NT2/D1 (cell line): ENCODE measurements at regions not wholly inside any gene's neighbourhood (a gene's known extent, or its start where the extent isn't known, plus 50 kb on each side); places are given as distances from the start of the nearest gene placed in this dataset.
"Not testable (repeated sequence)": the region's sequence is repeated elsewhere in the genome, so short reads cannot be mapped to it uniquely, and the experiment has no call there.

Source experiments
- DNase-seq: peaks from one replicate; pipeline ENCODE4 v3.0.0-alpha.2; 2011; ENCODE audit warnings: low read depth, low spot score
- H3K27me3 ChIP-seq: 2 replicates; pipeline ENCODE4 v1.6.0; 2011; ENCODE audit warnings: mild to moderate bottlenecking; ENCODE audit not compliant: insufficient read length, insufficient read depth
- H3K36me3 ChIP-seq: 2 replicates; pipeline ENCODE4 v1.6.1; 2011; ENCODE audit warnings: mild to moderate bottlenecking, low read length, mixed read lengths; ENCODE audit not compliant: insufficient read depth, insufficient read length
- H3K4me1 ChIP-seq: 2 replicates; pipeline ENCODE4 v1.5.1; 2011; ENCODE audit not compliant: insufficient read depth, insufficient read length
- H3K4me3 ChIP-seq: 2 replicates; pipeline ENCODE4 v1.5.1; 2011; ENCODE audit warnings: low read depth; ENCODE audit not compliant: insufficient read length
- H3K9ac ChIP-seq: 2 replicates; pipeline ENCODE4 v1.6.0; 2011; ENCODE audit warnings: low read depth; ENCODE audit not compliant: insufficient read length
- H3K9me3 ChIP-seq: 2 replicates; pipeline ENCODE4 v1.5.1; 2011; ENCODE audit warnings: mild to moderate bottlenecking, low read length; ENCODE audit not compliant: insufficient read depth
- SUZ12 ChIP-seq: IDR thresholded peaks from 2 replicates; pipeline ENCODE4 v1.6.1; 2011; ENCODE audit not compliant: insufficient read length, insufficient read depth; ENCODE audit errors: extremely low read depth
- YY1 ChIP-seq: IDR thresholded peaks from 2 replicates; pipeline ENCODE4 v1.6.1; 2011; ENCODE audit not compliant: insufficient read length, insufficient read depth
- ZNF274 ChIP-seq: IDR thresholded peaks from 2 replicates; pipeline ENCODE4 v1.6.1; 2011; ENCODE audit warnings: mild to moderate bottlenecking, low read depth, low read length

DNA sequence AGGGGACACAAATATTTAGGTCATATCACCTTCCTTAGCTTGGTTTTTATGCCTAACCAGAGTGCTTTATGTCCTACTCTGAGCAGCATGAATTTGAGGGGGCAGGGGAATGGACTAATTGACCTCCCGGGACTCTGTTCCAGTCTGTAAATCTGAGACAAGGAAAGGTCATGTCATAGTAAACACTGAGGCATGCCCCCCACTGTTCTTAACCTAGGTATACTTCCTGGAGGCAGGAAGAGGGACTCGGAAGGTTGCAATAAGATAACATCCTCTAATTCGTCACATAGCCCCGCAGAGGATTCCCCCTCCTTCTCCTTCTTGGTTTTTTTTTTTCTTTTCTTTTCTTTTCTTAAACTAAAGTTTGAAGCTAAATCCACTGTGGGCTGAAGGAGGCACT, 540.3 kb upstream of the CADM1 start:
- TF ChIP-seq SUZ12 (no peak), ZNF274 (no peak), YY1 (no peak)
- no peak for DNase-seq
- H3K4me3 ChIP-seq, result no peak overlapping the region
- peaks cover 5% of the 10 kb centered on the region for H3K4me1 ChIP-seq
- H3K27me3 ChIP-seq, result no peaks in the 10 kb centered on the region
- no peaks in the 10 kb centered on the region for H3K36me3 ChIP-seq
- no peak overlapping the region for H3K9ac ChIP-seq
- H3K9me3 ChIP-seq, result no peaks in the 10 kb centered on the region

DNA sequence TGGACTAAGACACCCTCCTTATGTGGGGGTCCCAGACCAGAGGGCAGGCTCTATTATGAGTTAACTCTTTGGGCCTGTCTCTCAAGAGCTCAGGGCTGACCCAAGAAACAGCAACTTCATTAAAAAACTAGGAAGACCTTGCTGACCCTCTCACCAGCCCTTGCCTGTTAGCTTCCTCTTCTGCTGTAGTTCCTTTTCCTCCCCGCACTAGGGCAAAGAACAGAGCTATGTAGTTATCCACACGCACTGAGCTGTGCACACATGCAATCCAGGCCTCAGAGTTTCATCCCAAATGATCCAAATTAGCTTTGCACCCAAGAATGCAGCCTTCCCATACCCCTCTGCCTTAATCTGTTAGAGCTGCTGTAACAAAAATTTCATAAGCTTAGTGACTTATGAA, 539.6 kb upstream of the CADM1 start:
- H3K9me3 ChIP-seq, result no peaks in the 10 kb centered on the region
- no peak overlapping the region for H3K9ac ChIP-seq
- H3K4me1 ChIP-seq, result peaks cover 5% of the 10 kb centered on the region
- no peak for DNase-seq
- TF ChIP-seq ZNF274 (no peak), YY1 (no peak), SUZ12 (no peak)
- no peaks in the 10 kb centered on the region for H3K36me3 ChIP-seq
- H3K4me3 ChIP-seq, result no peak overlapping the region
- H3K27me3 ChIP-seq, result no peaks in the 10 kb centered on the region

DNA sequence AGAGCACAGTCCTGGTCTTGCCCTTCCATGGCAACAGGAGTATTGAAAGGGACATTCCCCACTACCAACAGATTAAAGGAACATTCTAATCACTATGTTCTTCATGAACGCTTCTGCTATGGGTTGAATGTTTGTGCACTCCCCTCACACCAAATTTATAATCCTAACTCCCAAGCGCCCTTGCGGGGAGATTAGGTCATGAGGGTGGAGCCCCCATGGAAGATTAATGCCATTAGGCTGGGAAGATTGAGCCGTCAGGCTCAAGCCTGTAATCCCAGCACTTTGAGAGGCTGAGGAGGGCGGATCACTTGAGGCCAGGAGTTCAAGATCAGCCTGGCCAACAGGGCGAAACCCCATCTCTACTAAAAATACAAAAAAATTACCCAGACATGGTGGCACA, 538.8 kb upstream of the CADM1 start:
- not testable (repeated sequence) for DNase-seq, H3K36me3 ChIP-seq, H3K27me3 ChIP-seq, H3K9ac ChIP-seq, H3K4me1 ChIP-seq, H3K4me3 ChIP-seq, H3K9me3 ChIP-seq

DNA sequence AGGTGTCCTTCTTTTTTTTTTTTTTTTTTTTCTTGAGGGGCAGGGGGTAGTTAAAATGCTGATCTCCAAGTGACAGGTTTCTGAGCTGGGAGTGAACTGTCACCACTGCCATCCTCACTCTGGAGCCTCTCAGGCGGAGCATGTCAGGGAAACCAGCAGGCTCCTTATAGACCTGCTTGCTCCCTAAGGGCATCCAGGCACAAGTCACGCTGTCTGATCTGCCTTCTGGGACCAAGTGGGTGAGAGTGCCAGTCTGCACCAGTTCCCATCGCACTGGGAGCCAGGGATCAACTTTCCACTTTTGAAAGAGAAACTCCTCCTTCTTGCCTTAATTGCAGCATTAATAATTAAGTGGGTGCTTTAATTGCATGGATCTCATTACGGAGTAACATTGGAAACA, 537.9 kb upstream of the CADM1 start:
- no peak overlapping the region for H3K9ac ChIP-seq
- no peak for TF ChIP-seq ZNF274
- TF ChIP-seq SUZ12, result no peak
- TF ChIP-seq YY1, result no peak

DNA sequence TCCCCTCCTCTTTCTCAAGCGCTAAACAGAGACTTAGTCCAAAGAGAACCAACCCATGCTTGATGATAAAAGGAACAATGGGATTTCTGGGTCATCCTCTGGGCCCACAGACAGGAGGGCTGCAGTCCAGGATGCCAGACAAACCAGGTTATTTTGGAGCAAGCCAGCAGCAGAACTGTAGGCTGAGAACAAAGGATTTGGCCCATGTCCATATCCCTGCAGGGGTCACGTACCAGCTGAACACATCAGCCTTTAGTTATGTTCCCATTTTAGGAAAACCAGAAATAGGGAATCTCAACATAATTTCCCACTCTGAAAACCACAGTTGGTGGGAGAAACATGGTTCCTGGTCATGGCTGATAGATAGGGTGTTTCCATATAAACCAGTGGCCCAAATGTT, 533.6 kb upstream of the CADM1 start:
- peaks cover 2% of the 10 kb centered on the region for H3K4me1 ChIP-seq
- H3K9me3 ChIP-seq, result no peaks in the 10 kb centered on the region
- H3K9ac ChIP-seq, result no peak overlapping the region
- no peaks in the 10 kb centered on the region for H3K36me3 ChIP-seq
- no peak for TF ChIP-seq SUZ12
- no peak for TF ChIP-seq YY1
- TF ChIP-seq ZNF274, result no peak
- DNase-seq, result no peak
- H3K4me3 ChIP-seq, result no peak overlapping the region
- H3K27me3 ChIP-seq, result no peaks in the 10 kb centered on the region

More for the DNA sequence above, 537.9 kb upstream of the CADM1 start:
- no peaks in the 10 kb centered on the region for H3K27me3 ChIP-seq
- no peaks in the 10 kb centered on the region for H3K36me3 ChIP-seq
- peaks cover 5% of the 10 kb centered on the region for H3K4me1 ChIP-seq
- no peak for DNase-seq
- H3K9me3 ChIP-seq, result no peaks in the 10 kb centered on the region
- no peak overlapping the region for H3K4me3 ChIP-seq

DNA sequence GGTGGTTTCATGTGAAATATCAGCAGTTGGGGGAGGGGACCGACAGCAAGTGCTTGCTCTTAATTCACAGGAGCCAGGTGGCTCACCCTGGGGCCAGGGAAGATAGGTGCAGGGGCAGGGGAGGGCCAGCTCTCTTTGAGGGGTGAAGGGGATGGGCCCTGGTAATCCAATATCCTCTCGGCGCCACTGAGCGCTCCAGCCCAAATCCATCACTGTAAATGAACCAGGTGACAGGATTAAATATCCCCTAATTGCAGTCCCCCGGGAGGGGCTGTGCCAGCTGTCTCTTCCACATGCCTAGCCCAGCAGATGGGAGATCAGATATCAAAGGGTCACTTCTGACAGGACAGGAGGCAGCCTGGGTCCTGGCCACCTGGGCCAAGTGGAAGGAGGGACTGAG, 531.8 kb upstream of the CADM1 start:
- H3K4me1 ChIP-seq, result peaks cover 2% of the 10 kb centered on the region
- no peaks in the 10 kb centered on the region for H3K36me3 ChIP-seq
- DNase-seq, result no peak
- H3K9ac ChIP-seq, result no peak overlapping the region
- no peak overlapping the region for H3K4me3 ChIP-seq
- TF ChIP-seq ZNF274 (no peak), YY1 (no peak), SUZ12 (no peak)
- no peaks in the 10 kb centered on the region for H3K27me3 ChIP-seq
- no peaks in the 10 kb centered on the region for H3K9me3 ChIP-seq

DNA sequence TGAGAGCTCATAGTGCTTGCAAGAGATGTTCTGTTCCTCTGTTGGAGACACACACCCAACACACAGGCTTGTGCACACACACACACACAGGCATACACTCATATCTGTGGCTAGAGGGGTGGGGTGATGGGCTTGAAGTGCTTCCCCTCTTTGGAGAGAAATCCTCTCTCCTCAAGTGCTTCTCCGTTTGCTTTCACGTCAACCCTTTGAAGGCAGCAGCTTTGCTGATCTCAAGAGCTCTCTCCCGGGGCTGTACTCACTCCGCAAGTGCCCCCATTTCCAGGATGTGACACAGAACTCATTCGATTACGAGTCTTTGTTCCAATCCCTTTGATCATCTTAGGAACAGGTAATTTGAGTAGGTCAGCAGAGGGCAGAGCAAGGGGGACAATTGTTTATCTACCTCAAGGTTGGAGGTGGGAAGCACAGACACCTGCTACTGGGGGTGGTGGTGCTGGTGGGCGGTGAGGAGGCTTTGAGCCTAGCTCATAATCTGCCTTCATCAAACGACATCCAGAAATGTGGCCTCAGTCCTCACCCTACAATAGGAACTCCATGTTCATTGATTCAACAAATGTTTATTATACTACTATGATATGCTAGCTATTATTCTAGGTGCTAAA, 529.8 kb upstream of the CADM1 start:
- Histone ChIP-seq H3K27me3 (no peaks in the 10 kb centered on the region), H3K4me3 (no peak overlapping the region), H3K36me3 (no peaks in the 10 kb centered on the region), H3K9ac (no peak overlapping the region), H3K9me3 (no peaks in the 10 kb centered on the region), H3K4me1 (peaks cover 2% of the 10 kb centered on the region)
- TF ChIP-seq YY1 (no peak), ZNF274 (no peak), SUZ12 (no peak)
- no peak for DNase-seq
